Cerebellar nuclear complex (tissue), 1 donor: ENCODE measurements at regions not wholly inside any gene's neighbourhood (a gene's known extent, or its start where the extent isn't known, plus 50 kb on each side); places are given as distances from the start of the nearest gene placed in this dataset.
"Not testable (repeated sequence)": the region's sequence is repeated elsewhere in the genome, so short reads cannot be mapped to it uniquely, and the experiment has no call there.

ENCODE experiments used
- DNase-seq, 2 experiments: peaks; one replicate each; lab custom pipeline; 2025; lab: John Stamatoyannopoulos, UW

GRCh38 chr21:25234857-25235801 lies 372.2 kb downstream of the MRPL39 start:
- no peak for DNase-seq

- no peak for DNase-seq
Observed at GRCh38 chr21:25220954-25221353, 386.3 kb downstream of the MRPL39 start.

GRCh38 chr21:25220169-25220568 lies 387.1 kb downstream of the MRPL39 start:
- no peak for DNase-seq

- no peak for DNase-seq
Observed at GRCh38 chr21:25215698-25216384, 391.4 kb downstream of the MRPL39 start.

GRCh38 chr21:25214676-25215075 lies 392.6 kb downstream of the MRPL39 start:
- DNase-seq, result no peak

GRCh38 chr21:25199944-25200343 lies 407.3 kb downstream of the MRPL39 start:
- no peak for DNase-seq

GRCh38 chr21:25191141-25191540 lies 416.1 kb downstream of the MRPL39 start:
- no peak for DNase-seq

GRCh38 chr21:25189497-25189896 lies 417.8 kb downstream of the MRPL39 start:
- no peak for DNase-seq

GRCh38 chr21:25188677-25189079 lies 418.6 kb downstream of the MRPL39 start:
- no peak for DNase-seq

- DNase-seq, result no peak
Observed at GRCh38 chr21:25186273-25186672, 421.0 kb downstream of the MRPL39 start.

GRCh38 chr21:25183577-25183976 lies 423.7 kb downstream of the MRPL39 start:
- no peak for DNase-seq

- not testable (repeated sequence) for DNase-seq
Observed at GRCh38 chr21:25181690-25182089, 425.6 kb downstream of the MRPL39 start.

GRCh38 chr21:25179116-25179515 lies 428.2 kb downstream of the MRPL39 start:
- no peak for DNase-seq

GRCh38 chr21:25176637-25177412 lies 430.5 kb downstream of the MRPL39 start:
- DNase-seq, result no peak

- no peak for DNase-seq
Observed at GRCh38 chr21:25175938-25176337, 431.3 kb downstream of the MRPL39 start.

- DNase-seq, result no peak
Observed at GRCh38 chr21:25171438-25171837, 435.8 kb downstream of the MRPL39 start.

- no peak for DNase-seq
Observed at GRCh38 chr21:25170681-25171080, 436.6 kb downstream of the MRPL39 start.

- DNase-seq, result no peak
Observed at GRCh38 chr21:25169370-25169769, 437.9 kb downstream of the MRPL39 start.

- DNase-seq, result not testable (repeated sequence)
Observed at GRCh38 chr21:25166904-25167303, 440.4 kb downstream of the MRPL39 start.

- DNase-seq, result no peak
Observed at GRCh38 chr21:25161571-25161970, 445.7 kb downstream of the MRPL39 start.

GRCh38 chr21:25155020-25155419 lies 452.3 kb downstream of the MRPL39 start:
- not testable (repeated sequence) for DNase-seq

- DNase-seq, result no peak
Observed at GRCh38 chr21:25149022-25149421, 458.3 kb downstream of the MRPL39 start.
